GM06990 (cell line): ENCODE measurements at regions not wholly inside any gene's neighbourhood (a gene's known extent, or its start where the extent isn't known, plus 50 kb on each side); places are given as distances from the start of the nearest gene placed in this dataset.

Experiments
- DNase-seq: peaks from one replicate; pipeline ENCODE4 v3.0.0-alpha.2; 2011; ENCODE audit not compliant: insufficient read length; ENCODE audit errors: extremely low read depth
- H3K27me3 ChIP-seq: replicated peaks from 2 replicates; pipeline ENCODE4 v1.6.0; 2011; ENCODE audit warnings: low read length; ENCODE audit not compliant: control insufficient read depth, insufficient read depth
- H3K36me3 ChIP-seq: 2 replicates; pipeline ENCODE4 v1.5.1; 2011; ENCODE audit warnings: low read length; ENCODE audit not compliant: control insufficient read depth, insufficient read depth
- H3K4me3 ChIP-seq: replicated peaks from 2 replicates; pipeline ENCODE4 v1.5.1; 2011; ENCODE audit warnings: low read depth, mild to moderate bottlenecking, control low read depth, low read length
- CTCF ChIP-seq: IDR thresholded peaks from 2 replicates; pipeline ENCODE4 v1.5.1; 2011; ENCODE audit warnings: low read length, control low read depth, mild to moderate bottlenecking, inconsistent platforms; ENCODE audit not compliant: insufficient read depth, poor library complexity, severe bottlenecking

- no peaks in the 10 kb centered on the region for H3K36me3 ChIP-seq
- no peak for TF ChIP-seq CTCF
- no peaks in the 10 kb centered on the region; the same call in 1 of the 2 replicates for H3K27me3 ChIP-seq
- no peak for DNase-seq
- H3K4me3 ChIP-seq: no peak overlapping the region
Observed at GRCh38 chr15:70561885-70562284, 201.5 kb downstream of the UACA start.

DNA sequence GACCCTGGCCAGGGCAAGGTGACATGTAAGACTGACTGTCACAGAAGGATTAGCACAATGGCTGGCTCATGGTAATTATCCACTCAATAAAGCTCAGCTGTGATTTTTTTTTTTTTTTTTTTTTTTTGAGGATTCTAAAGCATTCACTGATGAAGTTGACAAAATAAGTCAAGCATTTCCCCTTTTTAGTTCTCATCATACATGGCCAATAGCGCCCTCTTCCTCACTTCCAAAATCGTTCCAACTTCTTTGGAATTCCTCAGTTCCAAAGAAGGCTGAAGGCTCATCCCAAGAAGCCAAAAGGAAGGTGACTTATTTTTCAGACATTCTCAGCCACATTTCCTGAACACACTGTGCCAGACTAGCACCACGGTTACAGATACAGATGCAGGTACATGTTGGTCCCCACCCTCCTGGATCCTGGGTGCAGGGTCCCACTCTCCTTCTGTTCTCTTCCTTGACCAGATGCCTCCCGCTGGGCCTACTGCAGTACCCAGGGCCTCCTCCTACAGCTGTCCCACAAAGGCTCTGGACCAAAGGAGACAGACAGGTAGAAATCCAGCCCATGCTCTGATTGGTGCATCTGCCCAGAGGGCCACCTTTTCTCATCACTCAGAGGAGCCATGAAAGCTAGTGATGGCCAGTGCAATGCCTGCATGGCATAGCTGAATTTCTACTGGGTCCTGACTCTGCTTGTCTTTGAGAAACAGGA, 202.6 kb downstream of the UACA start:
- H3K27me3 ChIP-seq: no peaks in the 10 kb centered on the region; the same call in 1 of the 2 replicates
- no peak overlapping the region for H3K4me3 ChIP-seq
- no peak for DNase-seq

DNA sequence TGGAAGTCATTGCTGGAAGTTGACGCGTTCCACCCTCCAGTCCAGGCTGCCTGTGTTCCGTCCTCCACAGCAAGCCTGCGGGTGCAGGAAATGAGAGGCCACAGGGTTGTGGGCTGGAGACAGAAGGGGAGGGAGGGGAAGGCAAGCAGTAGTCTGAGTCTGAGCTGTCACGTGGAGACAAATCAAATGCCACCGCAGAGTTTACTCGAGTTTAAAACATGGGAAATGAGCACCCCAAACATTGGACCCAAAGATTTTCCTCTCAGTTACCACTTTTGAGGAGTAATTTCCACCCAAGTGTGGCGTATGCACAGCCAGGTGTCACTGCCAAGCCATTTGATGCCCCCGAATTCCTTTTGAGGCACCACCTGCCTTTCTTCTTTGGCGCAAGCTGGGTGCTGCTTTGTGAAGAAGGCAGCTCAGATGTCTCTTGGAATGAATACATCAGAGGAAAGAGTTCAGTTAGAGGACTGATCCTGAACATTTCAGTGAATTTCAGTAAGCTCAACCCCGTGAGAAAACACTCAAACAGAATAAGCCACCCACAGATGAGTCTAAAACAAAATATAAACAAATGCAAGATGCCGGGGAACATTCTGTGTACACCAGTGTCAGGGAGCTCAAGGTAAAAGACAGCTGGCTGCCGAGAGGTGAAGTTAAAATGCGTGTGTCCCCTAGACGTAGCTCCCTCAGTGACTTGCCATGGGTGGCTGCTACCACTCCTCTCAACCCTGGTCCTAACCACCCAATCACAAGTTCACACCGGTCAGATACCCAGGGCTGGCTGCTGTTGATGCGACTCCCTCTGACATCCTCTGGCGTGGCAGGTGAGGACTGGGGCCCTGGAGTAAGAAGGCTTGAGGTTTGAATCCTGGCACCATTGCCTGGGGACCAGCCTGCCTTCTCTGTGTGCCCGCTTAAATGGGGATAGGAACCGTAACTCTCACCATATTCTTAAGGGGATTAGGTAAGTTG, 203.8 kb downstream of the UACA start:
- no peak overlapping the region for H3K4me3 ChIP-seq
- DNase-seq: no peak
- no peak for TF ChIP-seq CTCF

More for the DNA sequence above, 202.6 kb downstream of the UACA start:
- no peaks in the 10 kb centered on the region for H3K36me3 ChIP-seq
- no peak for TF ChIP-seq CTCF

GRCh38 chr15:70558406-70559264, 204.7 kb downstream of the UACA start:
- Histone ChIP-seq H3K4me3 (no peak overlapping the region), H3K36me3 (no peaks in the 10 kb centered on the region), H3K27me3 (no peaks in the 10 kb centered on the region; the same call in 1 of the 2 replicates)
- no peak for DNase-seq
- TF ChIP-seq CTCF: no peak

More for the DNA sequence above, 203.8 kb downstream of the UACA start:
- Histone ChIP-seq H3K36me3 (no peaks in the 10 kb centered on the region), H3K27me3 (no peaks in the 10 kb centered on the region; the same call in 1 of the 2 replicates)

- Histone ChIP-seq H3K4me3 (no peak overlapping the region), H3K27me3 (no peaks in the 10 kb centered on the region; the same call in 1 of the 2 replicates), H3K36me3 (no peaks in the 10 kb centered on the region)
- no peak for DNase-seq
- TF ChIP-seq CTCF: no peak
Observed at GRCh38 chr15:70557521-70558258, 205.7 kb downstream of the UACA start.
